Keratinocyte (primary cell): ENCODE measurements at regions not wholly inside any gene's neighbourhood (a gene's known extent, or its start where the extent isn't known, plus 50 kb on each side); places are given as distances from the start of the nearest gene placed in this dataset.

ENCODE experiments used
- DNase-seq: peaks from one replicate; pipeline ENCODE4 v3.0.0-alpha.2; 2011; ENCODE audit warnings: low read depth, missing footprints, low spot score
- FAIRE-seq: peaks from 2 replicates; lab custom pipeline; 2011; peaks lifted over from hg19 to GRCh38; lab: Jason Lieb, UNC
- H2AFZ ChIP-seq: 2 replicates; pipeline ENCODE4 v1.6.0; 2012; ENCODE audit warnings: low read length, control low read depth, inconsistent platforms; ENCODE audit not compliant: control insufficient read depth
- H3K27ac ChIP-seq: 2 replicates; pipeline ENCODE4 v1.5.1; 2011; ENCODE audit warnings: low read length; ENCODE audit not compliant: control insufficient read depth, insufficient read depth
- H3K27me3 ChIP-seq: 3 replicates; pipeline ENCODE4 v1.6.0; 2011; ENCODE audit warnings: low read length; ENCODE audit not compliant: control insufficient read depth, insufficient read depth; ENCODE audit errors: extremely low read depth
- H3K36me3 ChIP-seq, 2 experiments: 2 replicates in 1 of 2; 3 replicates in 1 of 2; pipeline ENCODE4 v1.5.1; 2011; ENCODE audit warnings: low read length in 2 of 2, mild to moderate bottlenecking in 1 of 2; ENCODE audit not compliant: control insufficient read depth in 2 of 2, insufficient read depth in 2 of 2; ENCODE audit errors: extremely low read depth in 1 of 2
- H3K4me1 ChIP-seq: 3 replicates; pipeline ENCODE4 v1.5.1; 2011; ENCODE audit warnings: low read length; ENCODE audit not compliant: control insufficient read depth, insufficient read depth; ENCODE audit errors: extremely low read depth
- H3K4me2 ChIP-seq: 3 replicates; pipeline ENCODE4 v1.6.0; 2011; ENCODE audit warnings: low read depth, low read length; ENCODE audit not compliant: control insufficient read depth, insufficient read depth; ENCODE audit errors: extremely low read depth
- H3K4me3 ChIP-seq, 3 experiments: fragments of 200-600 bp in 1 of 3; sonication (generic) in 1 of 3; 2 replicates in 2 of 3; 3 replicates in 1 of 3; pipeline ENCODE4 v1.5.1; 2011 to 2016; ENCODE audit warnings: low read length in 3 of 3, mild to moderate bottlenecking in 3 of 3, control low read depth in 2 of 3, inconsistent platforms in 1 of 3, low read depth in 1 of 3, mixed read lengths in 1 of 3, mixed run types in 1 of 3, moderate library complexity in 1 of 3; ENCODE audit not compliant: control insufficient read depth in 2 of 3, insufficient read depth in 2 of 3; ENCODE audit errors: extremely low read depth in 1 of 3
- H3K79me2 ChIP-seq: 2 replicates; pipeline ENCODE4 v1.6.0; 2012; ENCODE audit warnings: low read length; ENCODE audit not compliant: control insufficient read depth, insufficient read depth
- H3K9ac ChIP-seq: 3 replicates; pipeline ENCODE4 v1.6.0; 2011; ENCODE audit warnings: low read length; ENCODE audit not compliant: control insufficient read depth, insufficient read depth; ENCODE audit errors: extremely low read depth
- H3K9me1 ChIP-seq: 3 replicates; pipeline ENCODE4 v1.6.0; 2011; ENCODE audit warnings: low read length; ENCODE audit not compliant: control insufficient read depth, insufficient read depth; ENCODE audit errors: extremely low read depth
- H3K9me3 ChIP-seq: 2 replicates; pipeline ENCODE4 v1.5.1; 2012; ENCODE audit warnings: low read depth, low read length; ENCODE audit not compliant: control insufficient read depth
- H4K20me1 ChIP-seq: 3 replicates; pipeline ENCODE4 v1.6.0; 2011; ENCODE audit warnings: low read length; ENCODE audit not compliant: control insufficient read depth, insufficient read depth; ENCODE audit errors: extremely low read depth
- EZH2 ChIP-seq: IDR thresholded peaks from one replicate; pipeline ENCODE4 v1.6.1; 2012; ENCODE audit warnings: inconsistent platforms, mild to moderate bottlenecking, low read length, moderate library complexity
- dilution Hi-C: fragments of 300-500 bp; cut with MboI; formaldehyde crosslinking; loops from one replicate; pipeline ENCODE4 v1.7.0; 2020; ENCODE audit warnings: low sequenced_read_pairs; ENCODE audit not compliant: extremely low pct_ligation_motif_present
- TF ChIP-seq, protein P1 (sequence below), 3 experiments: IDR thresholded peaks in 1 of 3; conservative IDR thresholded peaks in 1 of 3; optimal IDR thresholded peaks in 1 of 3; 2 replicates in 2 of 3; 3 replicates in 1 of 3; pipeline versions ENCODE3 to v1.5.1; 2011; ENCODE audit warnings: low read length in 3 of 3, mild to moderate bottlenecking in 3 of 3, moderate library complexity in 2 of 3, control low read depth in 1 of 3, inconsistent platforms in 1 of 3; ENCODE audit not compliant: insufficient read depth in 2 of 3; ENCODE audit errors: extremely low read depth in 1 of 3

DNA sequence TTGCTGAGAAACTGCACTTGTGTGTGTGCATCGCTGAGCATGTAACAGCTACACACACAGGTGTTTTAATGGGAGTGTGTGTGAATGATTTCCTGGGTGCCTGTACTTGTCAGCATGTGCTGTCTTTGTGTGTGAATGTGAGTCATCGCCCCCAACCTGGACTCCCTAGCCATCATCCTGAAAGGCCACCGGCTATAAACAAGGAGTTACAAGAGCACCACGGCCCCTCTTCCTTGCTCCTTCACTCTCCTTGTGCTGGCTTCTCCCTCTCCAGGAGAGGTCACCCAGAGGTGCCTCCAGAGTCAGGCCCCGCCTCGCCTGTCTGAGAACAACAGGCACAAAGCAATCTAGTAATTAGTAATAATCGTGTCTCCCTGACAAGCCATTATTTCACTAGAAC, 419.2 kb downstream of the BUD13 start:
- Histone ChIP-seq H4K20me1 (no peaks in the 10 kb centered on the region), H3K4me2 (peak overlapping the region; percentile 54), H3K9me3 (no peaks in the 10 kb centered on the region), H3K4me3 (no peak overlapping the region), H3K4me1 (peaks cover 23% of the 10 kb centered on the region), H2AFZ (peak overlapping the region; percentile 16), H3K9me1 (peaks cover 3% of the 10 kb centered on the region), H3K9ac (no peak overlapping the region), H3K27me3 (no peaks in the 10 kb centered on the region), H3K27ac (no peak overlapping the region), H3K79me2 (no peaks in the 10 kb centered on the region), H3K36me3 (no peaks in the 10 kb centered on the region)
- peak; percentile 62 for DNase-seq
- TF ChIP-seq EZH2 = no peak
- TF ChIP-seq, protein P1, sequence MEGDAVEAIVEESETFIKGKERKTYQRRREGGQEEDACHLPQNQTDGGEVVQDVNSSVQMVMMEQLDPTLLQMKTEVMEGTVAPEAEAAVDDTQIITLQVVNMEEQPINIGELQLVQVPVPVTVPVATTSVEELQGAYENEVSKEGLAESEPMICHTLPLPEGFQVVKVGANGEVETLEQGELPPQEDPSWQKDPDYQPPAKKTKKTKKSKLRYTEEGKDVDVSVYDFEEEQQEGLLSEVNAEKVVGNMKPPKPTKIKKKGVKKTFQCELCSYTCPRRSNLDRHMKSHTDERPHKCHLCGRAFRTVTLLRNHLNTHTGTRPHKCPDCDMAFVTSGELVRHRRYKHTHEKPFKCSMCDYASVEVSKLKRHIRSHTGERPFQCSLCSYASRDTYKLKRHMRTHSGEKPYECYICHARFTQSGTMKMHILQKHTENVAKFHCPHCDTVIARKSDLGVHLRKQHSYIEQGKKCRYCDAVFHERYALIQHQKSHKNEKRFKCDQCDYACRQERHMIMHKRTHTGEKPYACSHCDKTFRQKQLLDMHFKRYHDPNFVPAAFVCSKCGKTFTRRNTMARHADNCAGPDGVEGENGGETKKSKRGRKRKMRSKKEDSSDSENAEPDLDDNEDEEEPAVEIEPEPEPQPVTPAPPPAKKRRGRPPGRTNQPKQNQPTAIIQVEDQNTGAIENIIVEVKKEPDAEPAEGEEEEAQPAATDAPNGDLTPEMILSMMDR (optimal IDR thresholded peaks at IDR 0.05 in 1 of 3, IDR thresholded peaks at IDR 0.05 in 1 of 3, conservative IDR thresholded peaks at IDR 0.05 in 1 of 3; ENCODE audit: extremely low read depth in 1 of 3, insufficient read depth in 2 of 3, low read length in 3 of 3) = no peak
- dilution Hi-C loops = no loop called here
- peak; percentile 92 for FAIRE-seq

GRCh38 chr11:116352881-116353280, 419.9 kb downstream of the BUD13 start:
- Histone ChIP-seq H3K27ac (no peak overlapping the region), H3K4me3 (no peak overlapping the region), H4K20me1 (no peaks in the 10 kb centered on the region), H2AFZ (no peak overlapping the region), H3K9ac (no peak overlapping the region), H3K4me2 (peak overlapping the region; percentile 1), H3K9me3 (no peaks in the 10 kb centered on the region), H3K36me3 (no peaks in the 10 kb centered on the region), H3K27me3 (no peaks in the 10 kb centered on the region), H3K79me2 (no peaks in the 10 kb centered on the region), H3K9me1 (peaks cover 3% of the 10 kb centered on the region), H3K4me1 (peaks cover 22% of the 10 kb centered on the region)
- DNase-seq = no peak
- no peak for TF ChIP-seq EZH2
- TF ChIP-seq, protein P1 (optimal IDR thresholded peaks at IDR 0.05 in 1 of 3, IDR thresholded peaks at IDR 0.05 in 1 of 3, conservative IDR thresholded peaks at IDR 0.05 in 1 of 3; ENCODE audit: extremely low read depth in 1 of 3, insufficient read depth in 2 of 3, low read length in 3 of 3) = no peak
- dilution Hi-C loops = no loop called here
- peak; percentile 44 for FAIRE-seq
